NCI-H748 (cell line): ENCODE measurements at regions not wholly inside any gene's neighbourhood (a gene's known extent, or its start where the extent isn't known, plus 50 kb on each side); places are given as distances from the start of the nearest gene placed in this dataset.
A peak's percentile ranks its signal among the peaks of the same experiment; 100 is the strongest.
"Not testable (repeated sequence)": the region's sequence is repeated elsewhere in the genome, so short reads cannot be mapped to it uniquely, and the experiment has no call there.

Experiments used
- DNase-seq: peaks from one replicate; lab custom pipeline; 2025; ENCODE audit not compliant: unreplicated experiment; lab: John Stamatoyannopoulos, UW

DNA sequence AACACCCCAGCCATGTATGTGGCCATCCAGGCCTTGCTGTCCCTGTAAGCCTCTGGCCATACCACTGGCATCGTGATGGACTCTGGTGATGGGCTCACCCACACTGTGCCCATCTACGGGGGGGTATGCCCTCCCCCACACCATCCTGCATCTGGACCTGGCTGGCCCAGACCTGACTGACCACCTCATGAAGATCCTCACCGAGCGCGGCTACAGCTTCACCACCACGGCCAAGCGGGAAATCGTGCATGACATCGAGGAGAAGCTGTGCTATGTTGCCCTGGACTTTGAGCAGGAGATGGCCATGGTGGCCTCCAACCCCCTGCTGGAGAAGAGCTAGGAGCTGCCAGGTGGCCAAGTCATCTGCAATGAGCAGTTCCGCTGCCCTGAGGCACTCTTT lies 80.4 kb upstream of the ZCCHC2 start:
- DNase-seq, result no peak

- peak; percentile 99 for DNase-seq
Observed at GRCh38 chr18:62445386-62445917, 77.4 kb upstream of the ZCCHC2 start.

GRCh38 chr18:62446511-62446910 lies 76.3 kb upstream of the ZCCHC2 start:
- DNase-seq, result no peak

- DNase-seq, result no peak
Observed at GRCh38 chr18:62447652-62448051, 75.2 kb upstream of the ZCCHC2 start.

DNA sequence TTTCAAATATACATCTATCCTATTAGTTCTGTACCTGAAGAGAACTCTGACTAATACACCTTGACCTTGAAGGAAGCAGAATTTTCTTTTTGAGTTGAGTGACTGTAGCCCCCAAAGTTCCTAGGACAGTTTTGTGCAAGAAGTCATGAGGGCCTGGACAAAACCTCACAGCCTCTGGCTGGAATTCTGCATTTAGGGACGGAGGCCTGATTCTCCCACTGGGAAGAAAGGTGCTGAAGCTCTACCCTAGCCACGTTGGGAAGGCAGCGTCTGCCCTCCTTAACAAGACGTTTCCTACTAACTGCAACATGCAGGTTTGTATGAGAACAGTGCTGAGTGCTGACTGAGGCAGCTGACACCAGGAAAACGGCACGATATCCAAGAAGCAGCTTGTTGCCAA lies 74.4 kb upstream of the ZCCHC2 start:
- no peak for DNase-seq

- DNase-seq, result no peak
Observed at GRCh38 chr18:62449490-62450104, 73.2 kb upstream of the ZCCHC2 start.

- no peak for DNase-seq
Observed at GRCh38 chr18:62450175-62450545, 72.7 kb upstream of the ZCCHC2 start.

DNA sequence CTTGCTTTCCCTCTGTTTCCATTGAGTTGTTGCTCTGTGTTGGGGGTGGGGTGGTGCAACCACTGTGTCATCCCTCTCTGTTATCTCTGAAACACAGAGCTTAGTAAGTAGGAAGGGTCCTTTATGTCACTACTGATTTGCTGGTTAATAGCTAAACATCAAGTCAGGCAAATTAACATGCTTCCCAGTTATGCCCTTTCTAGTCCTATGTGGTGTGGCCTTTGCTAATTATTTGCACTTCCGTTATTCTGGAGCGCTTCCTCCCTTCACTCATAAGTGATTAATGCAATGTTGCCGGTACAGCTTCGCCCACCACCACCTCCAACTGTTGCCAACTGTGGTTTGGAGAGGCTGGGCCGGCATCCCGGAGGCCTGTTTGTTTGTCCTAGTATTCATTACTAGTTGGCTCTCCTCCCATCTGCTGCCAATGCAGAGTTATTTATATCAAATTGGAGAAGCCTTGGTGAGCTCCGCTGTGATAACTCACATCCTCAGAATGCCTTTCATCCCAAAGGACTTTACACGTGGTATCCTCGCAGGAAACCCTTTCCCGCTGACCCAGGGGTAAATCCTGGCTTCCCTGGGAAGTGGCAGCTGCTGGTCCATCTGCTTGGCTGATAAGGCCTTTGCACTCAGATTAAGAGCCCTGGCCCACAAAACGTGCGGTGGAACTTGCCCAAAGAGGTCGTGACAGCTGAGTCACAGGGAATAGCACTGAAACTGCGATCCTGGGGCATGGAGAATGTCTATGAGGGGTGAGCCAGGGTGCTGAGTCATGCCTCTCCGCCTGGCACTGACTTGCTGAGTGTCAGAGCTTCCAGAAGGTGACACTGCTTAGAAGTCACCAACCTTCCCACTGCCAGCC lies 72.0 kb upstream of the ZCCHC2 start:
- DNase-seq, result peak; percentile 82

- DNase-seq, result no peak
Observed at GRCh38 chr18:62452280-62452831, 70.5 kb upstream of the ZCCHC2 start.

- DNase-seq, result no peak
Observed at GRCh38 chr18:62453864-62454263, 69.0 kb upstream of the ZCCHC2 start.

DNA sequence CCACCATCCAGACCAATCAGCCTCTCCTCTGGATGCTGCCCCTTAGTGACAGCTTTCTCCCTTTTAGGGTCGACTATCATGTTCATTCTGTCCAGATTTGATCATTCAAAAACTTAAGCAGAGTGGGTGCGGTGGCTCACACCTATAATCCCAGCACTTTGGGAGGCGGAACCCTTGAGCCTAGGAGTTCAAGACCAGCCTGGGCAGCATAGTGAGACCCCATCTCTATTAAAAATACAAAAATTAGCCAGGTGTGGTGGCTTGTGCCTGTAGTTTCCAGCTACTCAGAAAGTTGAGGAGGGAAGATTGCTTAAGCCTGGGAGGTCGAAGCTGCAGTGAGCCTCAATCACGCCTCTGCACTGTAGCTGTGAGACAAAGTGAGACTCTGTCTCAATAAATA lies 68.3 kb upstream of the ZCCHC2 start:
- DNase-seq, result no peak

- DNase-seq, result no peak
Observed at GRCh38 chr18:62455222-62455621, 67.6 kb upstream of the ZCCHC2 start.

GRCh38 chr18:62457877-62458276 lies 64.9 kb upstream of the ZCCHC2 start:
- DNase-seq, result no peak

DNA sequence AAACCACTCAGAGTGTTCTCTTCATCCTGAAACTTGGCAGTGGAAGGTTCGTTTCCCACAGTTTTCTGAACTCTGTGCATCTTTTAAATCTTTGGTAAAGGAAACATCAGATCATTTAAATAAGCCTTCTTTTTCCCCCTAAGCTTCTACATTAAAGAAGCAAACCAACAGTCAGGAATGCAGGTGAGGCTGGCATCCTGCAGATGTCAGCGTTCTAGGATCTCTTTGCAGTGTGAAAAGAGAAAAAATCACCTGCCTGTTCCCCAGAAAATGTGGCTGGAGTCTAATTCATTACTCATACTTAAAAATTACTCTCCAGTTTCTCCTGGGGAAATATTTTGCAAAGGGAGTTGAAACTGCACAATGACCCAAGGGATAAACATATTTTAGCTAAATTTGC lies 64.5 kb upstream of the ZCCHC2 start:
- DNase-seq, result no peak

- DNase-seq, result no peak
Observed at GRCh38 chr18:62458868-62459716, 63.7 kb upstream of the ZCCHC2 start.

DNA sequence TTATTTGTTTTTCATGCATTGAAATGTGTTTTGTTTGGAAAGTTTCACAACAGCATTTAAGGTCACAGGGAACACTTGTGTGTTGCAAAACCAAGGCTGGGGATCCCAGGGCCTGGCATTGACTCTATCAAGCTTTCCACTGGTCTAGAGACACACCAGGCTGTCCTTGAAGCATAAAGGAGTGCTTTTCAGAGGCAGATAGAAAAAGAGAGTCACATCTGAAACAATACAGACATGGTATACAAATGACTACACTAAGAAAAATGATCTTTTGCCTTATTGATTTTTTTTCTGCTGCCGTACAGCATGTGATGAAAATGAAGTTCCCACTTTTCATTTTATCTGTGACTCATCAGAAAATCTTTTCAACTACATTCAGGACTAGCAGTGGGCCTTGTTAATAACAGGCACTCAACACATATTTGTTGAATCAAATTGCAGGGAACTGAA lies 61.9 kb upstream of the ZCCHC2 start:
- no peak for DNase-seq

DNA sequence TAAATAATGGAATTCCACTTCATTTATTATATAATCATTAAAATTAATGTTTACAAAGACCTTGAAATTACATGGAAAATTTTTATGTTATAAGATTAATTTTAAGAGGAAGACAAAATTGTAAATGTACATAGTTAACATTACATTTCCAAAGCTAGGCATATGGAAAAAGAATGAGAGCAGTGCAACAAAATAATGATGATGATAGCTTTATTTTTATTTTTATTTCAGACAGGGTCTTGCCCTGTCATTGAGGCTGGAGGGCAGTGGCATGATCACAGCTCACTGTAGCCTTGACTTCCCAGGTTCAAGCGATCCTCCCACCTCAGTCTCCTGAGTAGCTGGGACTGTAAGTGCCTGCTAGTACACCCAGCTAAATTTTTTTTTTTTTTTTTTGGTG lies 61.2 kb upstream of the ZCCHC2 start:
- DNase-seq, result no peak

GRCh38 chr18:62464266-62464665 lies 58.6 kb upstream of the ZCCHC2 start:
- no peak for DNase-seq

DNA sequence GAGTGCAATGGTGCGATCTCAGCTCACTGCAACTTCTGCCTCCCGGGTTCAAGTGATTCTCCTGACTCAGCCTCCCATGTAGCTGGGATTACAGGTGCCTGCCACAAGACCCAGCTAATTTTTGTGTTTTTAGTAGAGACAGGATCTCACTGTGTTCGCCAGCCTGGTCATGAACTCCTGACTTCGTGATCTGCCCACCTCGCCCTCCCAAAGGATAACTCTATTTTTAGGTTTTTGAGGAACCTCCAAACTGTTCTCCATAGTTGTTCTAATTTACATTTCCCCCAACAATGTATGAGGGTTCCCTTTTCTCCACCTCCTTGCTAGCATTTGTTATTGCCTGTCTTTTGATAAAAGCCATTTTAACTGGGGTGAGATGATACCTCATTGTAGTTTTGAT lies 53.7 kb upstream of the ZCCHC2 start:
- not testable (repeated sequence) for DNase-seq
